NCI-H2107 (cell line): ENCODE measurements at regions not wholly inside any gene's neighbourhood (a gene's known extent, or its start where the extent isn't known, plus 50 kb on each side); places are given as distances from the start of the nearest gene placed in this dataset.
"Not testable (repeated sequence)": the region's sequence is repeated elsewhere in the genome, so short reads cannot be mapped to it uniquely, and the experiment has no call there.

Source experiments
- DNase-seq: peaks from one replicate; lab custom pipeline; 2025; lab: John Stamatoyannopoulos, UW

- DNase-seq = no peak
These were observed 1054.2 kb upstream of the CRIM1 start for GRCh38 chr2:35301369-35301768.

GRCh38 chr2:35298493-35298892 lies 1057.1 kb upstream of the CRIM1 start:
- no peak for DNase-seq

- DNase-seq = no peak
These were observed 1058.2 kb upstream of the CRIM1 start for GRCh38 chr2:35297403-35297802.

- DNase-seq = no peak
These were observed 1060.8 kb upstream of the CRIM1 start for GRCh38 chr2:35294636-35295263.

- no peak for DNase-seq
These were observed 1062.3 kb upstream of the CRIM1 start for GRCh38 chr2:35293261-35293660.

- no peak for DNase-seq
These were observed 1063.4 kb upstream of the CRIM1 start for GRCh38 chr2:35292199-35292598.

GRCh38 chr2:35281702-35282101 lies 1073.9 kb upstream of the CRIM1 start:
- DNase-seq = no peak

GRCh38 chr2:35255826-35256225 lies 1099.8 kb upstream of the CRIM1 start:
- DNase-seq = no peak

GRCh38 chr2:35251156-35251555 lies 1104.4 kb upstream of the CRIM1 start:
- no peak for DNase-seq

- no peak for DNase-seq
These were observed 1108.9 kb upstream of the CRIM1 start for GRCh38 chr2:35246702-35247101.

- no peak for DNase-seq
These were observed 1127.0 kb upstream of the CRIM1 start for GRCh38 chr2:35228584-35228983.

- DNase-seq = no peak
These were observed 1135.1 kb upstream of the CRIM1 start for GRCh38 chr2:35220461-35220860.

GRCh38 chr2:35204881-35205280 lies 1150.7 kb upstream of the CRIM1 start:
- DNase-seq = no peak

- no peak for DNase-seq
These were observed 1151.3 kb upstream of the CRIM1 start for GRCh38 chr2:35204323-35204722.

- no peak for DNase-seq
These were observed 1156.3 kb upstream of the CRIM1 start for GRCh38 chr2:35199298-35199697.

GRCh38 chr2:35185861-35186412 lies 1169.6 kb upstream of the CRIM1 start:
- DNase-seq = no peak

GRCh38 chr2:35184471-35184870 lies 1171.1 kb upstream of the CRIM1 start:
- DNase-seq = no peak

GRCh38 chr2:35176726-35177125 lies 1178.9 kb upstream of the CRIM1 start:
- DNase-seq = not testable (repeated sequence)

GRCh38 chr2:35174845-35175244 lies 1180.7 kb upstream of the CRIM1 start:
- no peak for DNase-seq

GRCh38 chr2:35172687-35173086 lies 1182.9 kb upstream of the CRIM1 start:
- no peak for DNase-seq

- DNase-seq = no peak
These were observed 1187.2 kb upstream of the CRIM1 start for GRCh38 chr2:35168351-35168750.

- DNase-seq = no peak
These were observed 1191.6 kb upstream of the CRIM1 start for GRCh38 chr2:35163948-35164347.

- DNase-seq = no peak
These were observed 1194.7 kb upstream of the CRIM1 start for GRCh38 chr2:35160871-35161270.

GRCh38 chr2:35125871-35126270 lies 1229.7 kb upstream of the CRIM1 start:
- DNase-seq = no peak
